NCI-H146 (cell line): ENCODE measurements at regions not wholly inside any gene's neighbourhood (a gene's known extent, or its start where the extent isn't known, plus 50 kb on each side); places are given as distances from the start of the nearest gene placed in this dataset.
"Not testable (repeated sequence)": the region's sequence is repeated elsewhere in the genome, so short reads cannot be mapped to it uniquely, and the experiment has no call there.

ENCODE experiments used
- DNase-seq: peaks from one replicate; lab custom pipeline; 2025; lab: John Stamatoyannopoulos, UW

DNA sequence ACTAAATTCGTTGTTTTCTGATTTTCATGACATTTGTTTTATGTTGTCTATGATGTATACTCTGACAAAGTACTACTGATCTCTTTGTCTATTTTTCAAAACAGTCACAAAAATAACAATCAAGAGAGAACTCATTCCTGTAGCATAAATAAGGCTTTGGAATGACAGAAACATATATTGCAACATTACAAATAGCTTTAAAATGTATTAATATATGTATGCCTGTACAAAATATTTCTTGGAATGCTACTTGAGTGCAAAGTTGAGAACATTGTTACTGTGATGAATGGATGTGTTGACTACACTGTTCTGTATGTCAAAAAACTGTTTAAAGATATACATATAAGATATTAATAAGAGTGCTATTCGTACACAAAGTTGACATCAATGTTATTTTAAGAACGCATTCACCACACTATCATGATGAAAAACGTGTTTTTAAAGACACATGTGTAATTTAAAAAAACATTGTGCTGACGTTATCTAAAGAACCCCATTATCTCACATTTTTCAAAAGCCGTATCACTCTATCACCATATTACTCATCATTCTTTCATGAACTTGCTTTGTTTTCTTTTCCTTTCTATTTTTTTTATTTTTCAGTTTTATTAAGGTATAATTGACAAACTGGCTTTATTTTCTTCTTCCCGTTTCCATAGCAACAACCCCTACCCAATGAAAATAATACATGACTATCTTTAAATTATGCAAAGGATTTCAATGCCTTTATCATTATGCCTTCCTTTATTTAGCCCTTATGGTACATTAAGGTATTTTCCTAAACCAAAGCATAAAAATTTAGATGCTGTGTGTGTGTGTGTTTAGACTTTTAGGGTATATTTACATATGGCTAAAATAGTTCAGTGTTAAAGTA lies 918.8 kb downstream of the SLITRK1 start:
- no peak for DNase-seq

DNA sequence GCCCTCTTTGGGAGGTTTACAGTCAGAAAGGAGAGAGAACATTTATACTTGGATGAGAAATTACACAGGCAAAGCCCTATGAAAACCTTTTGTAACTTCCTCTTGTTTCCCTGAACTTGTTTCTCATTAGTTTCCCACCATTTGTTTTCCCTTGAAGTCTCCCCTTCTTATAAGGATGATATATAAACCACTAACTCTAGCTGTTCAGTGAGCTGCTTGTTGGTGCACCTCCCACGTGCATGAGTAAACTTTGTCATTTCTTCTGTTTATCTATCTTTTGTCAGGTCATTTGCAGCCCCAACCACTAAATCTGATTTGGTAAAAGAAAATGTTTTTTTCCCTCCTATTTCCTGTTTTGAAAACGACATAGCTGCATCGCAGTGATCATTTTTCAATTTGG lies 919.9 kb downstream of the SLITRK1 start:
- no peak for DNase-seq

DNA sequence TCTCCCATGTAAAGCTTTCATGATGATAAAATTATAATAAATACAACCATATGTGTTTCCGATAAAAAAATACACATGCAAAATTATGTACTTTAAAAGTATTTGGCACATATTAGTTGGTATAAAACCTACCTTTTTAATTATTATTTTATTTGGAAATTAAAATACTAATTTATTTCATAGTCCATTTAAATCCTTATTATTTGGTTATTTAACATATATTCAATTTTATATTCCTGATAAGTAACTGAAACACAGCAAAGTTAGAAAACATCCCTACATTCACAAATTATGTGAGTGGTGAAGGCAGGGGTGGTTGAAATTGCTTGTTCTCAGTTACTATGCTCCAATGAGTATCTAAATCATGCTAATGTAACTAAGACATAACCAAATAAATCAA lies 920.5 kb downstream of the SLITRK1 start:
- DNase-seq, result no peak

DNA sequence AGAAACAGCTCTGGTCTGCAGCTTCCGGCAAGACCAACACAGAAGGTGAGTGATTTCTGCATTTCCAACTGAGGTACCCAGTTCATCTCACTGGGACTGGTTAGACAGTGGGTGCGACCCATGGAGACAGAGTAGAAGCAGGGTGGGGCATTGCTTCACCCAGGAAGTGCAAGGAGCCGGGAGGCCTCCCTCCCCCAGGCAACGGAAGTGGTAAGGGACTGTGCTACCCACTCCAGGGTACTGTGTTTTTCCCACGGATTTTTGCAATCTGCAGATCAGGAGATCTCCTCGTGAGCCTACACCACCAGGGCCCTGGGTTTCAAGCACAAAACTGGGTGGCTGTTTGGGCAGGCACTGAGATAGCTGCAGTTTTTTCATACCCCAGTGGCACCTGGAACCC lies 929.9 kb downstream of the SLITRK1 start:
- DNase-seq, result not testable (repeated sequence)

DNA sequence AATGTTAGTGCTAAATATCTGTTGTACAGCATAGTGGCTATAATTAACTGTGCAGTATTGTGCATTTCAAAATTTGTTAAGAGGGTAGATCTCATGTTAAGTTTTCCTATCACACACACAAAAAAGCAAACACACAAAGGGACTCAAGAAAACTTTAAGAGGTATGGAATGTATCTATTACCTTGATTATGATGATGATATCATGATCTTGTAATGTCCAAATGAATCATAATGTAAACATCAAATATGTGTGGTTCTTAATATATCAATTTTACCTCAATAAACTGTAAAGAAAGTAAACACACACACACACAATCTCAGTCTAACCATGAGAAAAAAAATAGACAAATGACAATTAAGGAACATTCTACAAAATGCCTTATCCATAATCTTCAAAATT lies 934.6 kb downstream of the SLITRK1 start:
- DNase-seq, result no peak

DNA sequence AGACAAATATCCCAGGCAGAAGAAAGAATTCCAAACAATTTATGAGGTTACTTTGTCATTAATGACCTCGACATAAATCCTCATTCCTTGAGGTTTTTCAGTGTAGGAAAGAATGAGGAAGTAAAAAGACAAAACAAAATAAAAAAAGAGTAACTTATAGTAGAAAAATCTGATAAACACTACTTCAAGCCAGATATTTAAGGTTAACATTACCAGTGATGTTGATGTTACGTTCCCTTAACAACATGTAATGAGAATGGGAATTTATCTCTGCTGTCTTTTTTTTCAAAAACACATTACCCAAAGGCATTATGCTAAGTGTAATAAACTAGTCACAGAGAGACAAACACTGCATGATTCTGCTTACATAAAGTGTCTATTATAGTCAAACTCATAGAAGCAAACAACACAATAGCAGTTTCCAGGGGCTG lies 935.1 kb downstream of the SLITRK1 start:
- DNase-seq, result no peak

DNA sequence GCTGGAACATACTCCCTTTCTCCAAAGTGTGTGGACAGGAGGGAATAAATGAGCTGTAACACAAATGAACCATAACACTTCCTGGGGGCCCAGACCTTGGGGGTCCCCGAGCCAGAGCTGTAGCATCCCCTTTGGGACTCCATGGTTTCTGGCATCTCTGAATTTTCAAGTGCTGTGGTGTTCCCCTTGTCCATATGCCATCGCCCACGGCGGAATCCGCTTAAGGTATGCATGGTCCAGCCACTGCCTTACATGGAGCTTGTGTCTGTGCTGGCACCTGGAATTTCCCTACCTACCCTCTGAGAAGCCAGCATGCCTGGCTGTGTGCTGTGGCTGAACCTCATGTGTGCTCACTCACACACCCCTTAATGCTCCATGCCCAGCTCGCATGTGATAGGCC lies 943.6 kb downstream of the SLITRK1 start:
- no peak for DNase-seq

DNA sequence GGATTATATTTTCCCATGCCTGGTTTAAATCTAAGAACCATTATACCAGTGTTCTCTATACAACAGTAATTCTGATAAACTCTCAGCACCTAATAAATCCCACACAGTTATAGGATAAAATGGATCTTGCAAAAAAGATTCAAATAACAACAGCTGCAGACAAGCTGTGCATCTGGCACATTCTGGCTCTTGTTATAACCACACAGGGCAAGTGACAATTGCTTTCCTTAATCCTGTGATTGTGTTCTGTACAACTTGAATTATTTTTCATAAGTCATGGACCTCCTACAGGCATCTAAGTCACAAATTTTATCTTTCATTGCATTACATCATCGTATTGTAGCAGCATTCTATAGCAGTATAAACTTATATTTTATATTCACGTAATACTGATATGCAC lies 948.3 kb downstream of the SLITRK1 start:
- DNase-seq, result no peak

DNA sequence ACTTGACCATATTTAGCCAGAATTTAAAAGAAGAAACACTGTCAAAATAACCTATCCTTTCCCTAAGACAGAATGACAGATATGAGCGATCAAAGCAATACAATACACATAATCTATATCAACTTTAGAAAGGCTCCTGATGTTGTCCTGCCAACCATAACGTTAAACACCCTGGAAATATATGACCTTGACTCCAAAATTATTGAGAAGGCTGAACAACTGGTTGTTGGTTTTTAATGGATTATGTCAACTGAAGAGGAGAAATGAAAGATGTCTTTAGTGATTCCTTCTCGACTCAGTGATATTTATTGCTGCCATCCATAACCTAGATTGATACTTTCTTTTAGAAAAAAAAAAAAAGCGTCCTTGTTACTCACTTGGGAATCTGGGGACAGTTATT lies 957.2 kb downstream of the SLITRK1 start:
- DNase-seq, result no peak

DNA sequence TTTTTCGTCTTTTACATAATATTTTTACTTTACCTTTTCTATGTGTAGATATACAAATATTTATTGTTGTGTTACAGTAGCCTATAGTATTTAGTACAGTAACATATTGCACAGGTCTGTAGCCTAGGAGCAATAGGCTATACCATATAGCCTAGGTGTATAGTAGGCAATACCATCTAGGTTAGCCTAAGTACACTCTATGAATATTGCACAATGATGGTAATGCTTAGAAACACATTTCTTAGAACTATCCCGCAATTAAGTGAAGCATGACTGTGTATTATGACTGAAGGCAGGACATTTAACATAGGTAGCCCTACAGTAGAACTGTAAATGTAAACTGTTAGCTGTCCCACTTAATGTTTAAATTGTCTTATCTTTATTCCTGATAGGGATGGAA lies 964.3 kb downstream of the SLITRK1 start:
- no peak for DNase-seq

DNA sequence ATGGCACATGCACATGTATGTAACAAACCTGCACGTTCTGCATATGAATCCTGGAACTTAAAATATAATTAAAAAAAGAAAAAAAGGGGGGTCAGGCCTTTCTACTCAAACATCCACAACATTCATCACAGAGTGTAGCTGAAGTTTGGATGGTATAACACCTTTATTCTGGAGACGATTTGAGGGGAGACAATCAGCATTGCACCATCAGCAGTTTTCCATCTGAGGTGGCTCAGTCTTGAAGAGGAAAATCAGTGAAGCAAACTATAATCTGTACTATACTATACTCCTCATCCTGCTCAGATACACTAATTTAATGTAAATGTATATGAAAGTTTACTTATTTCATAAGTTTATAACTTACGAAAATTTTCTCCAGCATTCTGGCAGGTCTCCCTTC lies 969.7 kb downstream of the SLITRK1 start:
- DNase-seq, result no peak

DNA sequence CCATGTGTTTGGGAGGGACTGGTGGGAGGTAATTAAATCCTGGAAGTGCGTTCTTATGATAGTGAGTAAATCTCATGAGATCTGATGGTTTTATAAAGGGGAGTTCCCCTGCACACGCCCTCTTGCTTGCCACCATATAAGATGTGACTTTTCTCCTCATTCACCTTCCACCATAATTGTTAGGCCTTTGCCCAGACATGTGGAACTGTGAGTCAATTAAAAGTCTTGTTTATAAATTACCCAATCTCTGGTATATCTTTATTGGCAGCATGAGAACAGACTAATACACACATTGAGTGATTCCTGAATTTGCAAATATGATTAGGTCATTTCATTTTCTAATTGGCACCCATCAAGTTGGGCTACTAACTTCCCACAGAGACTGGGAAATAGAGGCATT lies 977.2 kb downstream of the SLITRK1 start:
- no peak for DNase-seq

DNA sequence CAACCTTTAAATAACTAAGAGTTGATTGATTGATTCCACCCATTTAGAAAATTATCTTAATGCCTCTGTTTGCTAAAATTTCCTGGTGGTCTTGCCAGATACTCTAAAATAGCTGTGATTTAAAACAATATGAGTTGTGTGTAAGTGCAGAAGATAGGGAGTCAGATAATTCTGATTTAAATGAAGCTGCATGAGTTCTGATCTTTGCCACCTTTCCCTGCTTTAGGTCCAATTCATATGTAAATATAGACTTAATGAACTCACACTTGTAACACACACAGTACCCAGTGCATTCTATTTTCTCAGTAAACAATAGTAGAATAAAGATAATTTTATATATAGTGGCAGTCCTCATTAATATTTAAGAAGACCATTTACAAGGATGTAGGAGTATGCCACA lies 981.8 kb downstream of the SLITRK1 start:
- DNase-seq, result no peak

DNA sequence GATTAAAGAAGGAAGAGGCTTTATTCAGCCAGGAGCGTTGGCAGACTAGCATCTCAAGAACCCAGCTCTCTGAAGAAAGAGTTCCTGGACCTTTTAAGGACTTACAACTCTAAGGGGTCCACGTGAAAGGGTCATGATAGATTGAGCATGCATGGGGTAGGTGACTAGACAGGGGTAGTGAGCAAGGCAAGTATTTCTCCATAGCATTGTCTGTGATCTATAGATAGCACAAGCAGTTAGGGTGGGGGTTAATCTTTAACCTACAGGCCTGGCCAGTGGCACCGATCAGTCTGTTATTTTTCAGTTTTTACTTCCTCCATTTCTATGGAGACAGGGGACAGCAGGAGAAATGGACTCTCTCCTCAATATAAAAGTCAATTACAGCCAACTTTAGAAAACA lies 983.7 kb downstream of the SLITRK1 start:
- no peak for DNase-seq

DNA sequence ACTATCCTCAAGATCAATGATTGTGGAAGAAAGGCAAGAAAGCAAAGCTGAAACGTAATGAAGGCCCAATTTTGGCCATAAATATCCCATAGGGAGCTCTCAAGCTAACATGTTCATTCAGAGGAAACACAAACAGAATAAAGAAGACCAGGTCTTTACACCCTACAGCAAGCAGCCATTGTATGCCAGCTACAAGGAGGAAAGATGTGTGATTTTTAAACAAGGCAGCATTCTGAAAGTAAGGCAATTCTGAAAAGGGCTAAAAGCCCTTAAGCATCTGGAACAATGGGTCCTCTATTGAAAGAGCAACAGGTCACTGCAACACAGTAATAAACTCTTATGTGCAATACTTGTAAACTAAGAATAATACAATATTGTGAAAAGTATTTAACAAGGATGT lies 1002.4 kb downstream of the SLITRK1 start:
- DNase-seq, result no peak

DNA sequence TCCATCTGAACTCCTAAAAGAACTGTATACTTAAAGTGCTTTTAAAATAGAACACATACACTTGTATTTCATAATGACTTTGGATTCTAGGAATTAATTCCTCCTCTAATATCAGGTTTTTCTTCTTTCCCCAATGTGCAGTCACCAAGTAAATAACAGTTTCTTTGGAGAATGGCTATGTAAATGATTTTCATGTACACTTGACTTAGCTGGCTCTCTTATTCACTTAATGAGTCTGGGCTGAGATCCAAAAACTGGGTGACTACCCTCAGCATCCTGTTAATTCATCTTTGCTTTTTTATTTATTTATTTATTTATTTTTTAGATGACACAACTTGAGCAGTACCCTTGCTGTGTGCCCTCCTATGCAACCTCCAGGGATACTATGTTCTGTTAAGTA lies 1003.7 kb downstream of the SLITRK1 start:
- DNase-seq, result peak; percentile 6

DNA sequence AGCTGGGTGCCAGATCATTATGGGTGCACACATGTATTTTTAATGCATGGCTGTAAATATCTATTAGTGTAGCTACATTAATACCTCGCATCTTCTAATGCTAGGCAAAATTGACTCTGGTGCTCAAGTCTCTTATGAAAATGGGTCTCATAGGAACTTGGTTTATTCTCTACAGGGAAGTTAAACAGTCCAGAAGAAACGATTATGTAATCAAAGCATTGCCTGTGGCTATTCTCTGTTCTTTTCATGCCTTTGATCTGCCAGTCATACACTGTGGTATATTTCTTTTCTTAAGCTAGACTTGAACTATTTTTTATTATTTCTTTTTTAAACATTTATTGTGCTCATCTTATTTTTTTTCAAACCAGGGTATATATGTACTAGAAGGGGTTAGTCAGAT lies 1015.0 kb downstream of the SLITRK1 start:
- DNase-seq, result no peak

DNA sequence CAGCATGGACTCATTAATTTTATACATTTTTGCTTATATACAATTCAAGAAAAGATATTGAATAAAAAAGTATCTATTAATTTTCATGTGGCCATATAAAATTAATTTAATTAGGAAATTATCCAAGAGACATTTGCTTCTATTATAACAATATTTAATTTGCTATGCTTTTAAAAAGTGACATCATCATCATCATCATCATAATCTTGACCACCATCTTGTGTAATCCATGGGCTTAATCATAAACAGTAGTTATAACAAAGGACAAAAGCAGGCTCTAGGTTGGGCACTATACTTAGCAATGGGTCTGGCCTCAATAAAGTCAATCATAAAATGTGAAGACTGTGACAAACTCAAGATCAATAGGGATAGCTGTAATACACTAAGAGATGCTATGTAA lies 1031.6 kb downstream of the SLITRK1 start:
- no peak for DNase-seq

DNA sequence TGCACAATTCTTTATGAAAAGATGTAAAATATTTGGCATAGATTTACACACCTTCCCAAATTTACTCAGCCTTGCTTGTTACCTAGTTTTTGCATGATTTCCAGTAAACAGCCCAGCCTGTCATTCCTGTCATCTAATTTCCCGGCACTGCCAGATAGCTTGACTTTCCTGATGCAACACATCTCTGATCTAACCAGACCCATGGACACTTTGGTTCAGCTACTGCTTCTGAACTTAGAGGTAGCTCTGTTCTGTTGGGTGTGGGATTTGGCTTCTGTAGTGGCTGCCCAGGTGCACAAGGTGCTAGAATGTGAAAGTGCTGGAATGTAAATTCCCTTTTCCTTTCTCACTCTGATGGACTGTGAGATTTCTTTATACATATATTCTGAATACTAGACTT lies 1033.5 kb downstream of the SLITRK1 start:
- DNase-seq, result no peak

DNA sequence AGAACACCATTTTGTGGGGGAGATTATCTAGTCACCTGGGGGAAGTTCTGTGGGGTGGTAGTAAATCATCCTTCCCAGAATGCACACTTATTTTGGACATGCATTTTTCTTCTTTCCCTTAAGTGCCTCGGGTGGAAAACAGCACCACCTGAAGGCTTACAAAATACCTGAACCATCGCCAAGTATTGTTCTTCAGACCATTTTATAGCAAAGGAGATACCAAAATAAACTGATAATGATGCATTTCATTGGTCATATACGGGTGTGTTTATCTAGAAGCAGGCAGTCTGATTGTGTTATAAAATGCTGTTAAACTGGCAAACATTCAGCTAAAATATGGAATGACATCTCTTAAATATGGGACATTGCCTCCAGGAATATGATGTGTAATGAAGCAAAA lies 1034.7 kb downstream of the SLITRK1 start:
- DNase-seq, result no peak

DNA sequence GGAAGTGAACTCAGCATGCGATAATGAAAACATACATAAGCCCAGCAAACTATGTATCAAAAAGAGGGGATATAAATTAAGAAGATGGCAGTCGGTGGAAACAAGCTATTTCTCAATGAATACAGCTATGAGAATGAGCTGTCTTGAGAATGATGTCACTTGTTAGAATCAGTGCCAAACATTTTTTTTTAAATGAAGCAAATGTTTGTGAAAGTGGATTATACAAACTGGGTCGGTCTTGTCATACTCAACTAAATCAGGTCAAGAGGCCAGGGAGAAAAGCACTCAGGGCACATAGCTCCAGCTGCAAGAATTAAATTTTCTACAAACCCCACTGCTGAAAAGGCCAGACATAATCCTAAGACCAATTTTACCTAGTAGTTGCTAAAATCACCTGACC lies 1048.4 kb downstream of the SLITRK1 start:
- no peak for DNase-seq

DNA sequence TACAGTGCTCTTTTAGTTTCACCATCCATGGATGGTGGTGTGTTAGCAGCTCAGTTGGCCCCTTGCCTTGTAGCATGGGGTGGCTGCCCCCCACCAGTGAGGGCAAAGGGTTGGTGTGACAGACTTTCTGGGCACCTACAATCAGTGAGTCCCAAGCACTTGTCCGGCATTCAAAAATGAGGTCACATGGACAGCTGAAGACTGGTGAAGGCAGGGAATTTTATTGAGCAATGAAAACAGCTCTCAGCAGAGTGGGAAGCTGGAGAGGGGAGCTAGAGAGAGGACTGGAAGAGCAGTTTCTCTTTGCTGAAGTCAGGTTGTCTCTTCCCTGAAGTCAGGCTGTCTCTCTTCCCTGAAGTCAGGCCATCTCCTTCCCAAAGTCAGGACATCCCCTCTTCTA lies 1053.2 kb downstream of the SLITRK1 start:
- no peak for DNase-seq

DNA sequence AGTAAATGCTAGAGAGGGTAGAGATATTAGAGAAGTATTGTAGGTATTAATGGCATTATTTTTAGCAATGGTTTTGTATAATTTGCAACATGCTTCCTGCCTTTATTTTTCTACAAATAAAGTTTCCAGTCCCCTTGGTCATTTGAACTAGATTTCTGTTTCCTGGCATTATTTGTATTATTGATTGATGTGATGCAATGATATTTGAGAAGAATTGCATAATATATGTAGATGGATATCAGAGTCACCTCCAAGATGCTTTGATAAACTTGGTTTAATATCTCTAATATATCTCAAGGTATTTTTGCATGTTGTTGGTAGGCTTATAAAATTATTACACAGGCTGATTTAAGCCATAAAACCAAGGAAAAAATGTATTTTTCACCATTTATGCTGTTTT lies 1054.5 kb downstream of the SLITRK1 start:
- no peak for DNase-seq

DNA sequence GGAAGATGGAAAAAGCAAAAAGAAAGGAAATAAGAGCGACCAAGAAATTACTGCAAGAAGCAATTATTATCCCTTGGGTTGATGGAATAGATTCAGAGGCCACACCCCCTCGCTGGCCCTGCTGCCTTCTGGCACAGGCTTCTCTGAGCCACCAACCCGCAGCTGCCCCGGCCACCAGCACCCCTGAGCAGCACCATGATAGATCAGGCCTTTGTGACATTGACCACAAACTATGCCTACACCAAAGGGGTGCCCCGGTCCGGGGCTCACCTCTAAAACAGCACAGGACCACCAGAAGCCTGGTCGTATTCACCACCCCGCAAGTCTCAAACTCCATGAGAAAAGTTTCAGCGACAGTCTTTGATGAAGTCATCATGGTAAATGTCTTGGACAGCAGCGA lies 1059.3 kb downstream of the SLITRK1 start:
- no peak for DNase-seq
